Esophagus squamous epithelium (tissue), 5 donors: ENCODE measurements at regions not wholly inside any gene's neighbourhood (a gene's known extent, or its start where the extent isn't known, plus 50 kb on each side); places are given as distances from the start of the nearest gene placed in this dataset.

ENCODE experiments used
- DNase-seq: peaks from one replicate; lab custom pipeline; 2025; lab: John Stamatoyannopoulos, UW
- H3K27ac ChIP-seq, 4 donors: fragments of 200-600 bp; sonication (generic); one replicate each; pipeline ENCODE4 v1.5.1; 2016 to 2019; ENCODE audit warnings: mild to moderate bottlenecking in 1 of 4
- H3K27me3 ChIP-seq, 4 donors: fragments of 200-600 bp; sonication (generic); 1 replicate in 3 of 4; 2 replicates in 1 of 4; pipeline versions ENCODE4 v1.5.1 to v1.6.0; 2017 to 2021; ENCODE audit warnings: antibody characterized with exemption in 1 of 4
- H3K36me3 ChIP-seq, 3 donors: fragments of 200-600 bp; sonication (generic); one replicate each; pipeline ENCODE4 v1.5.1; 2016 to 2019
- H3K4me1 ChIP-seq, 3 donors: fragments of 200-600 bp; sonication (generic); one replicate each; pipeline ENCODE4 v1.5.1; 2017 to 2019
- H3K4me3 ChIP-seq, 4 donors: fragments of 200-600 bp; sonication (generic); 1 replicate in 3 of 4; 2 replicates in 1 of 4; pipeline ENCODE4 v1.5.1; 2016 to 2019; ENCODE audit warnings: mild to moderate bottlenecking in 2 of 4, moderate library complexity in 1 of 4
- H3K9me3 ChIP-seq, 3 donors: fragments of 200-600 bp; sonication (generic); one replicate each; pipeline ENCODE4 v1.5.1; 2016 to 2019
- POLR2A ChIP-seq, 4 donors: fragments of 450-650 bp; IDR thresholded peaks; one replicate each; pipeline ENCODE4 v1.6.1; 2017; ENCODE audit warnings: antibody characterized with exemption in 4 of 4, mild to moderate bottlenecking in 4 of 4, moderate library complexity in 3 of 4
- WGBS, 2 donors: methylation state at CpG; one replicate each; pipeline ENCODE4 v1.1.5; 2018; 5-methylcytosine and 5-hydroxymethylcytosine counted together
- intact Hi-C: fragments of 100-400 bp; cut with DNase I; formaldehyde crosslinking; loops from one replicate; pipeline ENCODE4 v1.15.0; 2022
- TF ChIP-seq, protein P1 (sequence below), 6 experiments: fragments of 450-650 bp in 4 of 6; fragments of 200-600 bp in 2 of 6; sonication (generic) in 2 of 6; IDR thresholded peaks; one replicate each; pipeline ENCODE4 v1.5.1; 2016 to 2019; ENCODE audit warnings: antibody characterized with exemption in 6 of 6, mild to moderate bottlenecking in 4 of 6, moderate library complexity in 4 of 6
- donor health status: DM: yes; HTN: yes; CAD: no.

DNA sequence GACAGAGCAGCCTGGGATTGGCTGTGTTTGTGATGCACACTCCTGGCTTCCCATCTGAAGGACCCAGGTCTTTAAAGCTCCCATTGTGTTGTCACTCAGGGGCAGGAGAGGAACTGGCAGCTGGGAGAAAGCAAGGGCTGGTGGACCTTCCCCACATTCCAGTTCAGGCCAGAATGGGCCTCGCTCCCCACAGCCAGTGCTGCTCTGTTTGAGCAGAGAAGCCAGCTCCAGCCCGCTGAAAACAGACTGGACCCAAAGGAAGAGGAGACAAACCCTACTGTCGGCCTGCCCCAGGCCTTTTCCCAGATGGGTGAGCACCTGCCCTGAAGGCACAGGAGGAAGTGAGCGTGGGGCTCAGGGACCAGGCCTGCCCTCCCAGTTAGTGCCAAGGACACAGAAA, 499.4 kb downstream of the NPHP4 start:
- intact Hi-C loops = no loop called here
- no peak for DNase-seq
- H3K4me3 ChIP-seq = no peak overlapping the region
- WGBS, 2 donors = 20% methylated on average over 1 of the region's 4 CpGs; no CpG with 5 or more reads in 1 of the 2 donors
- H3K36me3 ChIP-seq = no peaks in the 10 kb centered on the region
- H3K4me1 ChIP-seq = peaks cover 9 to 59% (median 14%) of the 10 kb centered on the region in 3 donors
- H3K27me3 ChIP-seq = peaks cover 0 to 99% (median 0%) of the 10 kb centered on the region in 4 donors
- peak overlapping the region in 1 of 4 donors; percentile 25 for H3K27ac ChIP-seq
- H3K9me3 ChIP-seq = no peaks in the 10 kb centered on the region
- TF ChIP-seq POLR2A (IDR thresholded peaks at IDR 0.05) = no peak
- TF ChIP-seq, protein P1, sequence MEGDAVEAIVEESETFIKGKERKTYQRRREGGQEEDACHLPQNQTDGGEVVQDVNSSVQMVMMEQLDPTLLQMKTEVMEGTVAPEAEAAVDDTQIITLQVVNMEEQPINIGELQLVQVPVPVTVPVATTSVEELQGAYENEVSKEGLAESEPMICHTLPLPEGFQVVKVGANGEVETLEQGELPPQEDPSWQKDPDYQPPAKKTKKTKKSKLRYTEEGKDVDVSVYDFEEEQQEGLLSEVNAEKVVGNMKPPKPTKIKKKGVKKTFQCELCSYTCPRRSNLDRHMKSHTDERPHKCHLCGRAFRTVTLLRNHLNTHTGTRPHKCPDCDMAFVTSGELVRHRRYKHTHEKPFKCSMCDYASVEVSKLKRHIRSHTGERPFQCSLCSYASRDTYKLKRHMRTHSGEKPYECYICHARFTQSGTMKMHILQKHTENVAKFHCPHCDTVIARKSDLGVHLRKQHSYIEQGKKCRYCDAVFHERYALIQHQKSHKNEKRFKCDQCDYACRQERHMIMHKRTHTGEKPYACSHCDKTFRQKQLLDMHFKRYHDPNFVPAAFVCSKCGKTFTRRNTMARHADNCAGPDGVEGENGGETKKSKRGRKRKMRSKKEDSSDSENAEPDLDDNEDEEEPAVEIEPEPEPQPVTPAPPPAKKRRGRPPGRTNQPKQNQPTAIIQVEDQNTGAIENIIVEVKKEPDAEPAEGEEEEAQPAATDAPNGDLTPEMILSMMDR (IDR thresholded peaks at IDR 0.05) = no peak

GRCh38 chr1:5491207-5491904, 500.9 kb downstream of the NPHP4 start:
- no peak for TF ChIP-seq POLR2A (IDR thresholded peaks at IDR 0.05)
- TF ChIP-seq, protein P1 (IDR thresholded peaks at IDR 0.05) = no peak
- H3K4me3 ChIP-seq = no peak overlapping the region
- peaks cover 0 to 99% (median 0%) of the 10 kb centered on the region in 4 donors for H3K27me3 ChIP-seq
- DNase-seq = no peak
- peak overlapping the region in 1 of 4 donors; percentile 31 for H3K27ac ChIP-seq
- no peaks in the 10 kb centered on the region for H3K36me3 ChIP-seq
- H3K4me1 ChIP-seq = peaks cover 9 to 54% (median 14%) of the 10 kb centered on the region in 3 donors
- intact Hi-C loops = no loop called here
- no peaks in the 10 kb centered on the region for H3K9me3 ChIP-seq
- WGBS, 2 donors = 43 to 60% methylated on average over 6 to 9 of the region's 9 CpGs

DNA sequence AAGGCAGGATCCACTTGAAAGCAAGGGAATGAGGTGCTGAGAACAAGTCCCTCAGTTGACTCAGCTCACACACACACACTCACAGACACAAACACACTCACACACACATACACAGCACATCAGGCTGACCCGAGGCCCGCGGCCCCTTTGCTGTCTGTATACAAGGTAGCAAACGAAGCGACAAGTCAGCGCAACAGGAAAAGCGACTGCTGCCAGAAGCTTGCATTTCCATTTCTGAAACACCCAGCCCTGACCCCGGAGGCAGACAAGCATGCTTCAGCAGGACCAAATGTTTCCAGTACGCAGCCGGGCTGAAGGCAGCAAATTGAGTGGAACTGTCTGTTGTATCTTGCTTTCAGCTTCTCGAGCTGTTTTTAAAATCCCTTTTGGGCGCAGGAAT, 501.6 kb downstream of the NPHP4 start:
- Histone ChIP-seq H3K36me3 (no peaks in the 10 kb centered on the region), H3K27me3 (peaks cover 0 to 99% (median 0%) of the 10 kb centered on the region in 4 donors), H3K4me3 (no peak overlapping the region), H3K9me3 (no peaks in the 10 kb centered on the region), H3K4me1 (peaks cover 9 to 54% (median 14%) of the 10 kb centered on the region in 3 donors), H3K27ac (peak overlapping the region in 2 of 4 donors; percentile 7 to 31)
- WGBS, 2 donors = 28 to 50% methylated on average over 8 to 12 of the region's 12 CpGs
- TF ChIP-seq, protein P1 (IDR thresholded peaks at IDR 0.05) = no peak
- no peak for TF ChIP-seq POLR2A (IDR thresholded peaks at IDR 0.05)
- no peak for DNase-seq
- intact Hi-C loops = no loop called here

DNA sequence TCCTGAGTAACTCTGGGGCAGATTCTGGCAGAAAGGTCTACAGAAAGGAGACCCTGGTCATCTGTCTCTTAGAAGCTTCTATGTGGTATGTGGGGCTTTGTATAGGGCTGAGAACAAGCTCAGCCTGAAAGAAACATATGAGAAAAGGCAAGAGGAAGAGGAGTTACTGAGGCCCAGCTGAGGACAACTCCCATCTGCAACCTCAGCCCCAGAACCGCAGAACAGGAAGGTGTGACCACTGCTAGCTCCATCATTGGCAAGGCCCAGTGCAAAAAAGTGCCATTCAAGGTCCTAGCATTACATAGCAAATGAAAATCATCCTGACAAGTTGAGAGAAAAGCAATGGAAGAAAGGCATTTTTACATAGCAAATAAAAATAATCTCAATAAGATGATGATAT, 503.8 kb downstream of the NPHP4 start:
- H3K4me1 ChIP-seq = peaks cover 6 to 33% (median 6%) of the 10 kb centered on the region in 3 donors
- no peak overlapping the region for H3K4me3 ChIP-seq
- no peaks in the 10 kb centered on the region for H3K9me3 ChIP-seq
- TF ChIP-seq POLR2A (IDR thresholded peaks at IDR 0.05) = no peak
- TF ChIP-seq, protein P1 (IDR thresholded peaks at IDR 0.05) = no peak
- H3K36me3 ChIP-seq = no peaks in the 10 kb centered on the region
- intact Hi-C loops = no loop called here
- DNase-seq = no peak
- WGBS, 2 donors = 79 to 100% methylated on average over 1 of the region's 1 CpG
- H3K27me3 ChIP-seq = peaks cover 0 to 99% (median 0%) of the 10 kb centered on the region in 4 donors
- H3K27ac ChIP-seq = no peak overlapping the region

GRCh38 chr1:5485968-5486696, 506.1 kb downstream of the NPHP4 start:
- WGBS, 2 donors = 34 to 67% methylated on average over 2 to 4 of the region's 7 CpGs
- H3K27me3 ChIP-seq = peaks cover 0 to 99% (median 0%) of the 10 kb centered on the region in 4 donors
- intact Hi-C loops = no loop called here
- H3K27ac ChIP-seq = no peak overlapping the region
- no peaks in the 10 kb centered on the region for H3K9me3 ChIP-seq
- peaks cover 0 to 10% (median 0%) of the 10 kb centered on the region in 3 donors for H3K4me1 ChIP-seq
- DNase-seq = no peak
- TF ChIP-seq, protein P1 (IDR thresholded peaks at IDR 0.05) = no peak
- TF ChIP-seq POLR2A (IDR thresholded peaks at IDR 0.05) = no peak
- no peak overlapping the region for H3K4me3 ChIP-seq
- no peaks in the 10 kb centered on the region for H3K36me3 ChIP-seq
